ENCODE measurements at regions not wholly inside any gene's neighbourhood (a gene's known extent, or its start where the extent isn't known, plus 50 kb on each side); places are given as distances from the start of the nearest gene placed in this dataset.
A peak's percentile ranks its signal among the peaks of the same experiment; 100 is the strongest.
"Not testable (repeated sequence)": the region's sequence is repeated elsewhere in the genome, so short reads cannot be mapped to it uniquely, and the experiment has no call there.

GRCh38 chr13:33405371-33405770 is 119.8 kb upstream of the STARD13 start:
- H3K36me3 ChIP-seq (ENCODE audit: control insufficient read depth, insufficient read depth, low read length), result no peaks in the 10 kb centered on the region
- no peak overlapping the region for H3K27ac ChIP-seq (ENCODE audit: low read depth, low read length)
- no CpG with 5 or more reads among the region's 2 CpGs for WGBS (ENCODE audit: insufficient coverage)
- H3K27me3 ChIP-seq (ENCODE audit: control insufficient read depth, insufficient read depth, low read length), result no peaks in the 10 kb centered on the region
- H3K4me3 ChIP-seq (ENCODE audit: low read depth, low read length), result no peak overlapping the region
- no peaks in the 10 kb centered on the region for H3K4me1 ChIP-seq (ENCODE audit: control insufficient read depth, insufficient read depth, low read length)
- no peak for DNase-seq (ENCODE audit: low read depth in 4 of 6, low spot score in 6 of 6)
- no peaks in the 10 kb centered on the region for H3K9me3 ChIP-seq (ENCODE audit: control insufficient read depth, insufficient read depth, low read length)

GRCh38 chr13:33409673-33410510 is 124.3 kb upstream of the STARD13 start:
- no peak for DNase-seq (ENCODE audit: low read depth in 4 of 6, low spot score in 6 of 6)
- H3K9me3 ChIP-seq (ENCODE audit: control insufficient read depth, insufficient read depth, low read length), result no peaks in the 10 kb centered on the region
- no peak overlapping the region for H3K27ac ChIP-seq (ENCODE audit: low read depth, low read length)
- no peaks in the 10 kb centered on the region for H3K27me3 ChIP-seq (ENCODE audit: control insufficient read depth, insufficient read depth, low read length)
- H3K4me3 ChIP-seq (ENCODE audit: low read depth, low read length), result no peak overlapping the region
- no CpG with 5 or more reads among the region's 1 CpG for WGBS (ENCODE audit: insufficient coverage)
- no peaks in the 10 kb centered on the region for H3K36me3 ChIP-seq (ENCODE audit: control insufficient read depth, insufficient read depth, low read length)
- H3K4me1 ChIP-seq (ENCODE audit: control insufficient read depth, insufficient read depth, low read length), result no peaks in the 10 kb centered on the region

- WGBS (ENCODE audit: insufficient coverage), result 87% methylated on average over 2 of the region's 2 CpGs
- Histone ChIP-seq H3K4me3 (ENCODE audit: low read depth, low read length) (no peak overlapping the region), H3K27ac (ENCODE audit: low read depth, low read length) (no peak overlapping the region)
These were observed 125.1 kb upstream of the STARD13 start for GRCh38 chr13:33410619-33411018.

GRCh38 chr13:33411312-33411711 is 125.8 kb upstream of the STARD13 start:
- Histone ChIP-seq H3K27me3 (ENCODE audit: control insufficient read depth, insufficient read depth, low read length) (no peaks in the 10 kb centered on the region), H3K4me1 (ENCODE audit: control insufficient read depth, insufficient read depth, low read length) (no peaks in the 10 kb centered on the region), H3K36me3 (ENCODE audit: control insufficient read depth, insufficient read depth, low read length) (no peaks in the 10 kb centered on the region), H3K27ac (ENCODE audit: low read depth, low read length) (no peak overlapping the region), H3K4me3 (ENCODE audit: low read depth, low read length) (no peak overlapping the region), H3K9me3 (ENCODE audit: control insufficient read depth, insufficient read depth, low read length) (no peaks in the 10 kb centered on the region)
- no peak for DNase-seq (ENCODE audit: low read depth in 4 of 6, low spot score in 6 of 6)
- no CpG with 5 or more reads among the region's 1 CpG for WGBS (ENCODE audit: insufficient coverage)

More at GRCh38 chr13:33410619-33411018, 125.1 kb upstream of the STARD13 start:
- Histone ChIP-seq H3K27me3 (ENCODE audit: control insufficient read depth, insufficient read depth, low read length) (no peaks in the 10 kb centered on the region), H3K36me3 (ENCODE audit: control insufficient read depth, insufficient read depth, low read length) (no peaks in the 10 kb centered on the region), H3K9me3 (ENCODE audit: control insufficient read depth, insufficient read depth, low read length) (no peaks in the 10 kb centered on the region), H3K4me1 (ENCODE audit: control insufficient read depth, insufficient read depth, low read length) (no peaks in the 10 kb centered on the region)
- no peak for DNase-seq (ENCODE audit: low read depth in 4 of 6, low spot score in 6 of 6)

GRCh38 chr13:33415822-33416221 is 130.3 kb upstream of the STARD13 start:
- DNase-seq (ENCODE audit: low read depth in 4 of 6, low spot score in 6 of 6), result peak in 1 of 6 donors; percentile 42

GRCh38 chr13:33418224-33418953 is 132.8 kb upstream of the STARD13 start:
- H3K27me3 ChIP-seq (ENCODE audit: control insufficient read depth, insufficient read depth, low read length); DNase-seq (ENCODE audit: low read depth in 4 of 6, low spot score in 6 of 6); H3K4me1 ChIP-seq (ENCODE audit: control insufficient read depth, insufficient read depth, low read length); H3K36me3 ChIP-seq (ENCODE audit: control insufficient read depth, insufficient read depth, low read length); H3K9me3 ChIP-seq (ENCODE audit: control insufficient read depth, insufficient read depth, low read length); H3K4me3 ChIP-seq (ENCODE audit: low read depth, low read length); H3K27ac ChIP-seq (ENCODE audit: low read depth, low read length): not testable (repeated sequence)
- 80% methylated on average over 2 of the region's 7 CpGs for WGBS (ENCODE audit: insufficient coverage)

More at GRCh38 chr13:33415822-33416221, 130.3 kb upstream of the STARD13 start:
- Histone ChIP-seq H3K27me3 (ENCODE audit: control insufficient read depth, insufficient read depth, low read length) (no peaks in the 10 kb centered on the region), H3K27ac (ENCODE audit: low read depth, low read length) (no peak overlapping the region), H3K36me3 (ENCODE audit: control insufficient read depth, insufficient read depth, low read length) (no peaks in the 10 kb centered on the region), H3K4me1 (ENCODE audit: control insufficient read depth, insufficient read depth, low read length) (no peaks in the 10 kb centered on the region), H3K4me3 (ENCODE audit: low read depth, low read length) (no peak overlapping the region), H3K9me3 (ENCODE audit: control insufficient read depth, insufficient read depth, low read length) (no peaks in the 10 kb centered on the region)
- WGBS (ENCODE audit: insufficient coverage), result no CpG with 5 or more reads among the region's 1 CpG

GRCh38 chr13:33420117-33420516 is 134.6 kb upstream of the STARD13 start:
- not testable (repeated sequence) for DNase-seq (ENCODE audit: low read depth in 4 of 6, low spot score in 6 of 6); H3K27ac ChIP-seq (ENCODE audit: low read depth, low read length); H3K4me3 ChIP-seq (ENCODE audit: low read depth, low read length); H3K27me3 ChIP-seq (ENCODE audit: control insufficient read depth, insufficient read depth, low read length); H3K4me1 ChIP-seq (ENCODE audit: control insufficient read depth, insufficient read depth, low read length); H3K9me3 ChIP-seq (ENCODE audit: control insufficient read depth, insufficient read depth, low read length); H3K36me3 ChIP-seq (ENCODE audit: control insufficient read depth, insufficient read depth, low read length)

GRCh38 chr13:33426131-33426530 is 140.6 kb upstream of the STARD13 start:
- no peak for DNase-seq (ENCODE audit: low read depth in 4 of 6, low spot score in 6 of 6)
- Histone ChIP-seq H3K9me3 (ENCODE audit: control insufficient read depth, insufficient read depth, low read length) (peaks cover 2% of the 10 kb centered on the region), H3K36me3 (ENCODE audit: control insufficient read depth, insufficient read depth, low read length) (no peaks in the 10 kb centered on the region), H3K4me3 (ENCODE audit: low read depth, low read length) (no peak overlapping the region), H3K4me1 (ENCODE audit: control insufficient read depth, insufficient read depth, low read length) (no peaks in the 10 kb centered on the region), H3K27ac (ENCODE audit: low read depth, low read length) (no peak overlapping the region), H3K27me3 (ENCODE audit: control insufficient read depth, insufficient read depth, low read length) (no peaks in the 10 kb centered on the region)
- no CpG with 5 or more reads among the region's 1 CpG for WGBS (ENCODE audit: insufficient coverage)

- Histone ChIP-seq H3K4me1 (ENCODE audit: control insufficient read depth, insufficient read depth, low read length) (no peaks in the 10 kb centered on the region), H3K27me3 (ENCODE audit: control insufficient read depth, insufficient read depth, low read length) (no peaks in the 10 kb centered on the region), H3K36me3 (ENCODE audit: control insufficient read depth, insufficient read depth, low read length) (no peaks in the 10 kb centered on the region), H3K27ac (ENCODE audit: low read depth, low read length) (no peak overlapping the region), H3K4me3 (ENCODE audit: low read depth, low read length) (no peak overlapping the region), H3K9me3 (ENCODE audit: control insufficient read depth, insufficient read depth, low read length) (peaks cover 1% of the 10 kb centered on the region)
- no peak for DNase-seq (ENCODE audit: low read depth in 4 of 6, low spot score in 6 of 6)
- 91% methylated on average over 4 of the region's 6 CpGs for WGBS (ENCODE audit: insufficient coverage)
These were observed 147.8 kb upstream of the STARD13 start for GRCh38 chr13:33433316-33433715.

GRCh38 chr13:33434676-33435075 is 149.1 kb upstream of the STARD13 start:
- Histone ChIP-seq H3K4me3 (ENCODE audit: low read depth, low read length) (no peak overlapping the region), H3K27ac (ENCODE audit: low read depth, low read length) (no peak overlapping the region), H3K9me3 (ENCODE audit: control insufficient read depth, insufficient read depth, low read length) (no peaks in the 10 kb centered on the region), H3K27me3 (ENCODE audit: control insufficient read depth, insufficient read depth, low read length) (no peaks in the 10 kb centered on the region), H3K4me1 (ENCODE audit: control insufficient read depth, insufficient read depth, low read length) (no peaks in the 10 kb centered on the region), H3K36me3 (ENCODE audit: control insufficient read depth, insufficient read depth, low read length) (no peaks in the 10 kb centered on the region)
- WGBS (ENCODE audit: insufficient coverage), result no CpG with 5 or more reads among the region's 2 CpGs
- DNase-seq (ENCODE audit: low read depth in 4 of 6, low spot score in 6 of 6), result no peak
